GM23338 (cell line): ENCODE measurements at regions not wholly inside any gene's neighbourhood (a gene's known extent, or its start where the extent isn't known, plus 50 kb on each side); places are given as distances from the start of the nearest gene placed in this dataset.

ENCODE experiments used
- CREB1 ChIP-seq: fragments of 250-450 bp; sonication (Bioruptor Pico); IDR thresholded peaks from 2 replicates; pipeline ENCODE4 v1.5.0; 2020; ENCODE audit warnings: low read depth, mild to moderate bottlenecking, moderate library complexity
- EZH2 ChIP-seq: fragments of 200-600 bp; sonication (generic); IDR thresholded peaks from one replicate; pipeline ENCODE4 v1.8.0; 2017; ENCODE audit warnings: antibody characterized with exemption, mild to moderate bottlenecking, low read depth; ENCODE audit not compliant: unreplicated experiment
- EZH2phosphoT487 ChIP-seq: fragments of 200-600 bp; sonication (generic); IDR thresholded peaks from one replicate; pipeline ENCODE4 v1.8.1; 2018; ENCODE audit warnings: antibody characterized with exemption; ENCODE audit not compliant: unreplicated experiment
- JUNB ChIP-seq: IDR thresholded peaks from one replicate; pipeline ENCODE4 v1.6.1; 2016; ENCODE audit warnings: antibody characterized with exemption; ENCODE audit not compliant: unreplicated experiment
- NANOG ChIP-seq: IDR thresholded peaks from 2 replicates; pipeline ENCODE4 v1.6.1; 2016; ENCODE audit warnings: antibody characterized with exemption, borderline replicate concordance
- POLR2AphosphoS5 ChIP-seq: IDR thresholded peaks from 2 replicates; pipeline ENCODE4 v1.6.1; 2016; ENCODE audit warnings: antibody characterized with exemption, low read depth
- ZNF114 ChIP-seq: fragments of 250-450 bp; sonication (Bioruptor Pico); IDR thresholded peaks from 2 replicates; pipeline ENCODE4 v1.5.0; 2020; ENCODE audit warnings: mild to moderate bottlenecking, moderate library complexity
- ZNF331 ChIP-seq: fragments of 250-450 bp; sonication (Bioruptor Pico); IDR thresholded peaks from 2 replicates; pipeline ENCODE4 v1.5.0; 2020; ENCODE audit warnings: low read depth, mild to moderate bottlenecking, moderate library complexity
- TF ChIP-seq, protein P1 (sequence below): fragments of 250-450 bp; sonication (Bioruptor Pico); IDR thresholded peaks from 2 replicates; pipeline ENCODE4 v1.5.0; 2020; ENCODE audit warnings: mild to moderate bottlenecking, moderate library complexity
- TF ChIP-seq, protein P2 (sequence below), 2 experiments: fragments of 200-600 bp in 1 of 2; sonication (generic) in 1 of 2; conservative IDR thresholded peaks; 2 replicates each; pipeline versions ENCODE4 v1.5.1 to v1.6.1; 2016 to 2017; ENCODE audit warnings: antibody characterized with exemption in 2 of 2, low read depth in 2 of 2, mild to moderate bottlenecking in 2 of 2, moderate library complexity in 1 of 2
- TF ChIP-seq, protein P3 (sequence below): IDR thresholded peaks from 2 replicates; pipeline ENCODE4 v1.6.1; 2016; ENCODE audit warnings: antibody characterized with exemption

DNA sequence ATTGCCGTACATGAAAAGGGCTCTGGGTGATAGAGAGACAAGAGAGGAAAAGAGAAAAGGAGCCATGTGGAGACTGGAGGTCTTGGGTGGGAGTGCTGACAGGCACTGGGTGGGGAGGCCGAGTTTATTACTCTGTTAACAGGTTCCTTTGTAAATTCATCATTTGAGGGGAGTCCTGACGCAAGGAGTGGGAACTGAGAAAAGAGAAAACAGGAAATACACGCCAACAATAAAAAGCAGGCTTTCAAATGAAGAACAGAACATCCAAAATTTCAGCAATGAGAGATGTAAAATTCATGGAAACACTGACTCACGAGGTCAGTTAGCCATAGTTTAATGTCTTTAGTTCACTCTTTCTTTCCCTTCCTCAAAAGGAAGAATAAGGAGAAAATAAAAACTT lies 342.8 kb downstream of the TMEM167A start (continued):
- TF ChIP-seq, protein P1, sequence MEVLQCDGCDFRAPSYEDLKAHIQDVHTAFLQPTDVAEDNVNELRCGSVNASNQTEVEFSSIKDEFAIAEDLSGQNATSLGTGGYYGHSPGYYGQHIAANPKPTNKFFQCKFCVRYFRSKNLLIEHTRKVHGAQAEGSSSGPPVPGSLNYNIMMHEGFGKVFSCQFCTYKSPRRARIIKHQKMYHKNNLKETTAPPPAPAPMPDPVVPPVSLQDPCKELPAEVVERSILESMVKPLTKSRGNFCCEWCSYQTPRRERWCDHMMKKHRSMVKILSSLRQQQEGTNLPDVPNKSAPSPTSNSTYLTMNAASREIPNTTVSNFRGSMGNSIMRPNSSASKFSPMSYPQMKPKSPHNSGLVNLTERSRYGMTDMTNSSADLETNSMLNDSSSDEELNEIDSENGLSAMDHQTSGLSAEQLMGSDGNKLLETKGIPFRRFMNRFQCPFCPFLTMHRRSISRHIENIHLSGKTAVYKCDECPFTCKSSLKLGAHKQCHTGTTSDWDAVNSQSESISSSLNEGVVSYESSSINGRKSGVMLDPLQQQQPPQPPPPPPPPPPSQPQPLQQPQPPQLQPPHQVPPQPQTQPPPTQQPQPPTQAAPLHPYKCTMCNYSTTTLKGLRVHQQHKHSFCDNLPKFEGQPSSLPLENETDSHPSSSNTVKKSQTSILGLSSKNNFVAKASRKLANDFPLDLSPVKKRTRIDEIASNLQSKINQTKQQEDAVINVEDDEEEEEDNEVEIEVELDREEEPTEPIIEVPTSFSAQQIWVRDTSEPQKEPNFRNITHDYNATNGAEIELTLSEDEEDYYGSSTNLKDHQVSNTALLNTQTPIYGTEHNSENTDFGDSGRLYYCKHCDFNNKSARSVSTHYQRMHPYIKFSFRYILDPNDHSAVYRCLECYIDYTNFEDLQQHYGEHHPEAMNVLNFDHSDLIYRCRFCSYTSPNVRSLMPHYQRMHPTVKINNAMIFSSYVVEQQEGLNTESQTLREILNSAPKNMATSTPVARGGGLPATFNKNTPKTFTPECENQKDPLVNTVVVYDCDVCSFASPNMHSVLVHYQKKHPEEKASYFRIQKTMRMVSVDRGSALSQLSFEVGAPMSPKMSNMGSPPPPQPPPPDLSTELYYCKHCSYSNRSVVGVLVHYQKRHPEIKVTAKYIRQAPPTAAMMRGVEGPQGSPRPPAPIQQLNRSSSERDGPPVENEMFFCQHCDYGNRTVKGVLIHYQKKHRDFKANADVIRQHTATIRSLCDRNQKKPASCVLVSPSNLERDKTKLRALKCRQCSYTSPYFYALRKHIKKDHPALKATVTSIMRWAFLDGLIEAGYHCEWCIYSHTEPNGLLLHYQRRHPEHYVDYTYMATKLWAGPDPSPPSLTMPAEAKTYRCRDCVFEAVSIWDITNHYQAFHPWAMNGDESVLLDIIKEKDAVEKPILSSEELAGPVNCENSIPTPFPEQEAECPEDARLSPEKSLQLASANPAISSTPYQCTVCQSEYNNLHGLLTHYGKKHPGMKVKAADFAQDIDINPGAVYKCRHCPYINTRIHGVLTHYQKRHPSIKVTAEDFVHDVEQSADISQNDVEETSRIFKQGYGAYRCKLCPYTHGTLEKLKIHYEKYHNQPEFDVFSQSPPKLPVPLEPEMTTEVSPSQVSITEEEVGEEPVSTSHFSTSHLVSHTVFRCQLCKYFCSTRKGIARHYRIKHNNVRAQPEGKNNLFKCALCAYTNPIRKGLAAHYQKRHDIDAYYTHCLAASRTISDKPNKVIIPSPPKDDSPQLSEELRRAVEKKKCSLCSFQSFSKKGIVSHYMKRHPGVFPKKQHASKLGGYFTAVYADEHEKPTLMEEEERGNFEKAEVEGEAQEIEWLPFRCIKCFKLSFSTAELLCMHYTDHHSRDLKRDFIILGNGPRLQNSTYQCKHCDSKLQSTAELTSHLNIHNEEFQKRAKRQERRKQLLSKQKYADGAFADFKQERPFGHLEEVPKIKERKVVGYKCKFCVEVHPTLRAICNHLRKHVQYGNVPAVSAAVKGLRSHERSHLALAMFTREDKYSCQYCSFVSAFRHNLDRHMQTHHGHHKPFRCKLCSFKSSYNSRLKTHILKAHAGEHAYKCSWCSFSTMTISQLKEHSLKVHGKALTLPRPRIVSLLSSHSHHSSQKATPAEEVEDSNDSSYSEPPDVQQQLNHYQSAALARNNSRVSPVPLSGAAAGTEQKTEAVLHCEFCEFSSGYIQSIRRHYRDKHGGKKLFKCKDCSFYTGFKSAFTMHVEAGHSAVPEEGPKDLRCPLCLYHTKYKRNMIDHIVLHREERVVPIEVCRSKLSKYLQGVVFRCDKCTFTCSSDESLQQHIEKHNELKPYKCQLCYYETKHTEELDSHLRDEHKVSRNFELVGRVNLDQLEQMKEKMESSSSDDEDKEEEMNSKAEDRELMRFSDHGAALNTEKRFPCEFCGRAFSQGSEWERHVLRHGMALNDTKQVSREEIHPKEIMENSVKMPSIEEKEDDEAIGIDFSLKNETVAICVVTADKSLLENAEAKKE (CRISPR knock-in tag): no peak
- TF ChIP-seq EZH2 (no peak), ZNF331 (CRISPR knock-in tag) (no peak), NANOG (no peak), POLR2AphosphoS5 (no peak), ZNF114 (CRISPR knock-in tag) (no peak), EZH2phosphoT487 (no peak), JUNB (no peak), CREB1 (CRISPR knock-in tag) (no peak)
- TF ChIP-seq, protein P2, sequence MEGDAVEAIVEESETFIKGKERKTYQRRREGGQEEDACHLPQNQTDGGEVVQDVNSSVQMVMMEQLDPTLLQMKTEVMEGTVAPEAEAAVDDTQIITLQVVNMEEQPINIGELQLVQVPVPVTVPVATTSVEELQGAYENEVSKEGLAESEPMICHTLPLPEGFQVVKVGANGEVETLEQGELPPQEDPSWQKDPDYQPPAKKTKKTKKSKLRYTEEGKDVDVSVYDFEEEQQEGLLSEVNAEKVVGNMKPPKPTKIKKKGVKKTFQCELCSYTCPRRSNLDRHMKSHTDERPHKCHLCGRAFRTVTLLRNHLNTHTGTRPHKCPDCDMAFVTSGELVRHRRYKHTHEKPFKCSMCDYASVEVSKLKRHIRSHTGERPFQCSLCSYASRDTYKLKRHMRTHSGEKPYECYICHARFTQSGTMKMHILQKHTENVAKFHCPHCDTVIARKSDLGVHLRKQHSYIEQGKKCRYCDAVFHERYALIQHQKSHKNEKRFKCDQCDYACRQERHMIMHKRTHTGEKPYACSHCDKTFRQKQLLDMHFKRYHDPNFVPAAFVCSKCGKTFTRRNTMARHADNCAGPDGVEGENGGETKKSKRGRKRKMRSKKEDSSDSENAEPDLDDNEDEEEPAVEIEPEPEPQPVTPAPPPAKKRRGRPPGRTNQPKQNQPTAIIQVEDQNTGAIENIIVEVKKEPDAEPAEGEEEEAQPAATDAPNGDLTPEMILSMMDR (conservative IDR thresholded peaks at IDR 0.05; ENCODE audit: low read depth in 2 of 2): no peak
- TF ChIP-seq, protein P3, sequence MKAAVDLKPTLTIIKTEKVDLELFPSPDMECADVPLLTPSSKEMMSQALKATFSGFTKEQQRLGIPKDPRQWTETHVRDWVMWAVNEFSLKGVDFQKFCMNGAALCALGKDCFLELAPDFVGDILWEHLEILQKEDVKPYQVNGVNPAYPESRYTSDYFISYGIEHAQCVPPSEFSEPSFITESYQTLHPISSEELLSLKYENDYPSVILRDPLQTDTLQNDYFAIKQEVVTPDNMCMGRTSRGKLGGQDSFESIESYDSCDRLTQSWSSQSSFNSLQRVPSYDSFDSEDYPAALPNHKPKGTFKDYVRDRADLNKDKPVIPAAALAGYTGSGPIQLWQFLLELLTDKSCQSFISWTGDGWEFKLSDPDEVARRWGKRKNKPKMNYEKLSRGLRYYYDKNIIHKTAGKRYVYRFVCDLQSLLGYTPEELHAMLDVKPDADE: no peak
